GM12865 (cell line): ENCODE measurements at regions not wholly inside any gene's neighbourhood (a gene's known extent, or its start where the extent isn't known, plus 50 kb on each side); places are given as distances from the start of the nearest gene placed in this dataset.

Experiments used
- DNase-seq: peaks from one replicate; pipeline ENCODE4 v3.0.0; 2010; ENCODE audit warnings: low read depth
- H3K4me3 ChIP-seq: 2 replicates; pipeline ENCODE4 v1.5.1; 2011; ENCODE audit warnings: mild to moderate bottlenecking, low read depth, low read length, control low read depth
- CTCF ChIP-seq: IDR thresholded peaks from 2 replicates; pipeline ENCODE4 v1.5.1; 2011; ENCODE audit warnings: low read length, control low read depth, low read depth, inconsistent platforms; ENCODE audit not compliant: insufficient read depth; ENCODE audit errors: missing control alignments

GRCh38 chr15:72866866-72867616 lies 83.5 kb upstream of the ADPGK start:
- no peak overlapping the region for H3K4me3 ChIP-seq
- TF ChIP-seq CTCF = no peak
- DNase-seq = no peak

DNA sequence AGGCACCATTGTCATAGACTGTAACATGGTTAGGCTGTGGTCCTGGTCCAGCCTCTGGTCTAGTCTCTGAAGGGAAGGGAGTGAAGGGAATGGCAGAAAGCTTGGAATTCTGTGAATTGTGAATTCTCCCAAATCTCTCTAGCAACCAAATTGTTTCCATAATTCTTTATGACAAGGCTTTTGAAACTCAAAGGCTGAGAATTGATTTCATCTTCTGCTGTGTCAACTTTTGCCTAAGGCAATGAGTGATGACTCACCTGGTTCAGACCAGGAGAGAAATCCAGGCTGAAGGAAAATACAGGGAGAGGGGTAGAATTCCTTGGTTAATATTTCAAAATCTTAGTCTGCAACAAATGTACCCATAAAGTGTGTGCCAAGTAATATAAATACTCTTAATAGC lies 82.6 kb upstream of the ADPGK start:
- H3K4me3 ChIP-seq = no peak overlapping the region
- TF ChIP-seq CTCF = no peak
- no peak for DNase-seq

DNA sequence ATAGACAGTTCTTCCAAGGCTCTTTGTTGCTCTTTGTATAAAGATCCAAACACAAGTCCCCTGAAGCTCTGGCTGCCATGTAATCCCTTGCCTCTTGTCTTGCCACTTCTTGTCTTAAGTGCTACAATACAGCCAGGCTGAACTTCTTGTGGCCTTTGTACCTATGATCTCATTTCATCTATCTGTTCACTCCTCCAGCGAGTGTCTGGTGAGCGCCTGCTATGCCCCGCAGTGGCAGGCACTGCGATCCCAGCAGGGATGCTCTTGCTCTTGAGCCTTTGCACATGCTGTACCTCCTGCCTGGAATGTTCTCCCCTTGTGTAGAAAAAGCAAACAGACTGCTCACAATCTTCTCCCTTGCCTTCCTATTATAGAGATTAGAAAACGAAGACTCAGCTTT lies 81.9 kb upstream of the ADPGK start:
- DNase-seq = no peak
- H3K4me3 ChIP-seq = no peak overlapping the region
- TF ChIP-seq CTCF = no peak

GRCh38 chr15:72864681-72865080 lies 81.1 kb upstream of the ADPGK start:
- TF ChIP-seq CTCF = no peak
- DNase-seq = no peak
- no peak overlapping the region for H3K4me3 ChIP-seq

GRCh38 chr15:72861354-72861910 lies 77.9 kb upstream of the ADPGK start:
- no peak overlapping the region for H3K4me3 ChIP-seq
- no peak for DNase-seq
- no peak for TF ChIP-seq CTCF

DNA sequence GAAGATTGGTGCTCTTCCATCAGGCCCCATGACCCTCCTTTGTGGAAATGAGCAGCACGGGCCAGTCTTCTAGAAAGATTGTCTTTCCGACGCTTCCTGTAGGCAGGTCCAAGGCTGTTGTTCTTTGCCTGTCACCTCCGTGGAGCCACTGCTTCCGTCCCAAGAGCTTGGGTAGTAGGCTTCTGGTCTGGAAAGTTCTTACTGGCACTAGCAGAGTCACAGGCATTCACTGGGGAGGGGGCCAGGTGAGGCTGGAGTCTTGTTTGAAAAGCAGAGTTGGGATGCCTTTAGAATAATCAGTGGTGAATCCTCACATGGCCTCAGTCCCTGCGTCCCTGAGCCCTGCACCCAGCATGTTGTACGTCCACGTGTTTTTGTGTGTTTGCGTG lies 76.2 kb upstream of the ADPGK start:
- no peak for TF ChIP-seq CTCF

More for the DNA sequence above, 76.2 kb upstream of the ADPGK start:
- DNase-seq = no peak
- H3K4me3 ChIP-seq = no peak overlapping the region
